MM.1S (cell line): ENCODE measurements at regions not wholly inside any gene's neighbourhood (a gene's known extent, or its start where the extent isn't known, plus 50 kb on each side); places are given as distances from the start of the nearest gene placed in this dataset.

Source experiments
- DNase-seq: peaks from one replicate; pipeline ENCODE4 v3.0.0-alpha.2; 2015
- H2AFZ ChIP-seq: fragments of 300-600 bp; sonication (generic); 2 replicates; pipeline ENCODE4 v1.6.0; 2016; ENCODE audit warnings: antibody characterized with exemption, low read length
- H3F3A ChIP-seq: fragments of 300-600 bp; sonication (generic); 2 replicates; pipeline ENCODE4 v1.6.1; 2016; ENCODE audit warnings: mild to moderate bottlenecking, antibody characterized with exemption, low read length, moderate library complexity, mixed read lengths; ENCODE audit not compliant: insufficient read depth
- H3K27ac ChIP-seq: fragments of 300-600 bp; sonication (generic); 2 replicates; pipeline ENCODE4 v1.5.1; 2016; ENCODE audit warnings: mild to moderate bottlenecking, low read length
- H3K27me3 ChIP-seq: fragments of 300-600 bp; sonication (generic); replicated peaks from 2 replicates; pipeline ENCODE4 v1.6.0; 2016; ENCODE audit warnings: low read length; ENCODE audit not compliant: insufficient read depth
- H3K36me3 ChIP-seq: fragments of 300-600 bp; sonication (generic); replicated peaks from 2 replicates; pipeline ENCODE4 v1.6.1; 2016; ENCODE audit warnings: mild to moderate bottlenecking, low read length, mixed read lengths; ENCODE audit not compliant: insufficient read depth
- H3K4me1 ChIP-seq: fragments of 300-600 bp; sonication (generic); 2 replicates; pipeline ENCODE4 v1.6.1; 2016; ENCODE audit warnings: low read length, mixed read lengths
- H3K4me2 ChIP-seq: fragments of 300-600 bp; sonication (generic); 2 replicates; pipeline ENCODE4 v1.6.0; 2016; ENCODE audit warnings: low read depth, low read length
- H3K4me3 ChIP-seq: fragments of 300-600 bp; sonication (generic); 2 replicates; pipeline ENCODE4 v1.5.1; 2016; ENCODE audit warnings: low read length, mixed read lengths
- H3K79me2 ChIP-seq: fragments of 300-600 bp; sonication (generic); 2 replicates; pipeline ENCODE4 v1.6.1; 2016; ENCODE audit warnings: mixed run types, low read length, mixed read lengths
- H3K9ac ChIP-seq: fragments of 300-600 bp; sonication (generic); 2 replicates; pipeline ENCODE4 v1.6.1; 2016; ENCODE audit warnings: low read length, mixed read lengths
- H3K9me2 ChIP-seq: fragments of 300-600 bp; sonication (generic); replicated peaks from 2 replicates; pipeline ENCODE4 v1.6.1; 2016; ENCODE audit warnings: mild to moderate bottlenecking, low read length, mixed read lengths; ENCODE audit not compliant: insufficient read depth
- H3K9me3 ChIP-seq: fragments of 300-600 bp; sonication (generic); replicated peaks from 2 replicates; pipeline ENCODE4 v1.6.1; 2016; ENCODE audit warnings: mild to moderate bottlenecking, low read length, mixed read lengths; ENCODE audit not compliant: insufficient read depth
- H4K20me1 ChIP-seq: fragments of 300-600 bp; sonication (generic); 2 replicates; pipeline ENCODE4 v1.6.1; 2016; ENCODE audit warnings: mild to moderate bottlenecking, low read length, moderate library complexity, mixed read lengths; ENCODE audit not compliant: insufficient read depth
- EZH2 ChIP-seq: fragments of 300-600 bp; sonication (generic); optimal IDR thresholded peaks from 2 replicates; pipeline ENCODE3; 2017; ENCODE audit warnings: low read depth, mild to moderate bottlenecking, antibody characterized with exemption, low read length, mixed read lengths
- EZH2phosphoT487 ChIP-seq: fragments of 300-600 bp; sonication (generic); IDR thresholded peaks from 2 replicates; pipeline ENCODE4 v1.6.1; 2018; ENCODE audit warnings: antibody characterized with exemption, low read length
- TF ChIP-seq, protein P1 (sequence below): fragments of 300-600 bp; sonication (generic); IDR thresholded peaks from 2 replicates; pipeline ENCODE4 v1.5.1; 2016; ENCODE audit warnings: antibody characterized with exemption, low read length, mixed read lengths

DNA sequence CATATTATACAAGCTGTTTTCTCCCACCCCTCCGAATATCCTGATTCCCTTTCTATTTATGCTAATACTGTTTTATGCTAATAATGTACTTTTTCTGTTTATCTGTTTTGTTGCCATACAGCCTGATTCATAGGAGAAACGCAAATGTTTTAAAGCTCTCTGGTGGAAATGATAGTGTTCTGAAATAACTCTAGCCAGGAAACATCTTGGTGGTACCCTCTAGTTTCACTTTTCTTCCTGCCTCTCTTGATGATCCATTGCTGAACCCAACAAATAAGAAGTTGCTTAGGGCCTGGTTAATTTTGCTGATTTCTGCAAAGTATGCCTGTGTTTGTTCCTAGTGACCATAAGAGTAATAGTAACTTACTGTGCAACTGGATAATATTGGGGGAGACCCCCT, 148.4 kb upstream of the KCTD1 start:
- Histone ChIP-seq H3K27ac (no peak overlapping the region), H3K4me3 (no peak overlapping the region), H3K27me3 (no peaks in the 10 kb centered on the region), H3K79me2 (no peaks in the 10 kb centered on the region), H3K36me3 (no peaks in the 10 kb centered on the region), H3K9ac (no peak overlapping the region), H3K9me3 (no peaks in the 10 kb centered on the region), H3K9me2 (no peaks in the 10 kb centered on the region), H2AFZ (no peak overlapping the region), H4K20me1 (no peaks in the 10 kb centered on the region), H3K4me1 (0 out of 2 replicates have a peak, but pooled peaks cover 7% of the 10 kb centered on the region), H3K4me2 (peak overlapping the region; percentile 26; the same call in 1 of the 2 replicates), H3F3A (no peaks in the 10 kb centered on the region)
- DNase-seq: peak; percentile 24
- TF ChIP-seq EZH2phosphoT487 (no peak), EZH2 (no peak)
- TF ChIP-seq, protein P1, sequence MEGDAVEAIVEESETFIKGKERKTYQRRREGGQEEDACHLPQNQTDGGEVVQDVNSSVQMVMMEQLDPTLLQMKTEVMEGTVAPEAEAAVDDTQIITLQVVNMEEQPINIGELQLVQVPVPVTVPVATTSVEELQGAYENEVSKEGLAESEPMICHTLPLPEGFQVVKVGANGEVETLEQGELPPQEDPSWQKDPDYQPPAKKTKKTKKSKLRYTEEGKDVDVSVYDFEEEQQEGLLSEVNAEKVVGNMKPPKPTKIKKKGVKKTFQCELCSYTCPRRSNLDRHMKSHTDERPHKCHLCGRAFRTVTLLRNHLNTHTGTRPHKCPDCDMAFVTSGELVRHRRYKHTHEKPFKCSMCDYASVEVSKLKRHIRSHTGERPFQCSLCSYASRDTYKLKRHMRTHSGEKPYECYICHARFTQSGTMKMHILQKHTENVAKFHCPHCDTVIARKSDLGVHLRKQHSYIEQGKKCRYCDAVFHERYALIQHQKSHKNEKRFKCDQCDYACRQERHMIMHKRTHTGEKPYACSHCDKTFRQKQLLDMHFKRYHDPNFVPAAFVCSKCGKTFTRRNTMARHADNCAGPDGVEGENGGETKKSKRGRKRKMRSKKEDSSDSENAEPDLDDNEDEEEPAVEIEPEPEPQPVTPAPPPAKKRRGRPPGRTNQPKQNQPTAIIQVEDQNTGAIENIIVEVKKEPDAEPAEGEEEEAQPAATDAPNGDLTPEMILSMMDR: no peak

DNA sequence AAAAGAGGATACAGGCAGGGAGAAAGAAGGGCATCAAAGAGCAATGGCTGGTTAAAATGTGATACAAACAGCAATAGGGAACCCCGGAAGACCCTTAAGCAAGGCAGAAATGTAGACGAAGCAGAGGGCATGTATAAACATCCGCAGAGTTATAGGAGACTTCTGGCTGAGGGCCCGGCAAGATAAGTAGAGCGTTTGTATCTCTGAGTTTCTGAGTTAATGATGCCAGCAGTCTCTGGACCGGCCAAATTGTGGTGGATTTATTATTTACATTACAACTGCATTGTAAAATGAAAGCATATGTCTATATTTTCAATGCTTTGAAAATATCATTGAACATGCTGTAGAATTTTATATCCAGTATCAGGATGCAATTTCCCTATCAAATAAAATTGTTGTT, 148.0 kb upstream of the KCTD1 start:
- H3K4me3 ChIP-seq: no peak overlapping the region
- H3K27me3 ChIP-seq: no peaks in the 10 kb centered on the region
- no peaks in the 10 kb centered on the region for H3F3A ChIP-seq
- H2AFZ ChIP-seq: no peak overlapping the region
- H3K4me1 ChIP-seq: 0 out of 2 replicates have a peak, but pooled peaks cover 7% of the 10 kb centered on the region
- H3K79me2 ChIP-seq: no peaks in the 10 kb centered on the region
- H4K20me1 ChIP-seq: no peaks in the 10 kb centered on the region
- H3K27ac ChIP-seq: no peak overlapping the region
- no peaks in the 10 kb centered on the region for H3K9me2 ChIP-seq
- H3K4me2 ChIP-seq: peak overlapping the region; percentile 26; the same call in 1 of the 2 replicates
- no peak for DNase-seq
- no peaks in the 10 kb centered on the region for H3K36me3 ChIP-seq
- no peak overlapping the region for H3K9ac ChIP-seq
- TF ChIP-seq EZH2phosphoT487 (no peak), EZH2 (no peak)
- TF ChIP-seq, protein P1: no peak
- H3K9me3 ChIP-seq: no peaks in the 10 kb centered on the region

DNA sequence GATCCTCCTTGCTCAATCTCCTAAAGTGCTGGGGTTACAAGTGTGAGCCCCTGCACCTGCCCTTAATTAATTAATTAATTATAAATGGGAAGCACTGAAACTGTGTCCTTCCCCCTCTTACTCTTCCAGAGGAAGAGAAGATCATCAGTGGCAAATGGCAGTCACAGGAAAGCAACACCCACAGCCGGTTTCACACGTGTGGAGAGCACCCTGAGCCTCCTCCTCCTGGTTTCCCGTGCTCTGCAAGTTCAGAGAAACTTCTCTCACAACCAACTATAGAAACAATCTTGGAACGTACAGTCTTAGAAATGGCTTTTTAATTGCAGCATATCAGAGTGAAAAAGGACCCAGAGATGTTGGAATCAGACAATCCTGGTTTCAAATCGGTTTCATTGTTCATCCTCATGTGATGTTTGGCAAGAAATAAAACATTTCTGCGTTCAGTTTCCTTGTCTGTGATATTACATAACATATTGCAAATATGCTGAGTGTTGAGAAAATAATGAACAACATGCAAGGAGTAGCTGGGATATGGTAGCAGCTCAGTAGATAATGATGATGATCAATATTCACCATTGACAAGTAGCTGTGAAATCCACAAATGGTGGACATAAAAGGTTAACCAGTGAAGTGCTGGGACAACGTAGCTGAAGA, 141.0 kb upstream of the KCTD1 start:
- H3K9me2 ChIP-seq: no peaks in the 10 kb centered on the region
- DNase-seq: no peak
- no peaks in the 10 kb centered on the region for H3K9me3 ChIP-seq
- H3K4me3 ChIP-seq: no peak overlapping the region
- H2AFZ ChIP-seq: no peak overlapping the region
- no peak overlapping the region for H3K27ac ChIP-seq
- H3K36me3 ChIP-seq: no peaks in the 10 kb centered on the region
- no peaks in the 10 kb centered on the region for H3K79me2 ChIP-seq
- H3K9ac ChIP-seq: no peak overlapping the region
- no peak overlapping the region for H3K4me2 ChIP-seq
- H4K20me1 ChIP-seq: no peaks in the 10 kb centered on the region
- no peaks in the 10 kb centered on the region for H3K27me3 ChIP-seq
- H3K4me1 ChIP-seq: no peaks in the 10 kb centered on the region
- H3F3A ChIP-seq: no peaks in the 10 kb centered on the region
- TF ChIP-seq EZH2: no peak
- TF ChIP-seq EZH2phosphoT487: no peak
- TF ChIP-seq, protein P1: no peak
